ENCODE measurements at regions not wholly inside any gene's neighbourhood (a gene's known extent, or its start where the extent isn't known, plus 50 kb on each side); places are given as distances from the start of the nearest gene placed in this dataset.

DNA sequence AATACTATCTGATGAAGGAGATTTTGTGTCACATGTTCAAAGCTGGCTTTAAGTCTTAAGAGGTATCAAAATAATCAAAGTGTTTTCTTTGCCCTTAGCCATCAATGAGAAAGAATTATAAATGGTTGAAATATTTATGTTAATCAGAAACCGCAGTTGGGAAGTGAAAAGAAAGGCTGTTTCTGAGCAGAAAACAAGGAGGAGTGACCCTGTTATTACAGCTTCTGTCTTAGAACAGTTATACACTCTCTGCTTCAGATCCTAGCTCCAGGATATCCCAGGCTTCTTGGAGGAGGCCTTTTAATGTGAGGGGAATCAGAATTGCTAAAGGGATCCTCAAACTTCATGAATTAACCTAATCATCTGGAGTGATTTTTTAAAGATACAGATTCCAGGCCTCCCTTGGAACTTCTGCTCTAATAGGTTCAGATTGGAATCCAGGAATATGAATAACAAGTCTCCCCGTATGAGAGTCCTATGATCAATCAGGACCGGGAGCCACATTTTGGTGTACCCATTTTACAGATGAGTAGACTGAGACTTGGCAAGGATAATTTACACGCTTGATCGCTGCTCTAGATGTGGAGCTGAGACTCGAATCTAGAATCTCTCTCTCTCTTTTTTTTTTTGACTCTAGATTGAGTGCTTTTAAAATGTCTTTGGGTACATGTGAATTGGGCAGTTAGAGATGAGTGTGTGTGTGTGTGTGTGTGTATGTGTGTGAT is 50.8 kb upstream of the JAG1 start:
- TF ChIP-seq, protein P1, sequence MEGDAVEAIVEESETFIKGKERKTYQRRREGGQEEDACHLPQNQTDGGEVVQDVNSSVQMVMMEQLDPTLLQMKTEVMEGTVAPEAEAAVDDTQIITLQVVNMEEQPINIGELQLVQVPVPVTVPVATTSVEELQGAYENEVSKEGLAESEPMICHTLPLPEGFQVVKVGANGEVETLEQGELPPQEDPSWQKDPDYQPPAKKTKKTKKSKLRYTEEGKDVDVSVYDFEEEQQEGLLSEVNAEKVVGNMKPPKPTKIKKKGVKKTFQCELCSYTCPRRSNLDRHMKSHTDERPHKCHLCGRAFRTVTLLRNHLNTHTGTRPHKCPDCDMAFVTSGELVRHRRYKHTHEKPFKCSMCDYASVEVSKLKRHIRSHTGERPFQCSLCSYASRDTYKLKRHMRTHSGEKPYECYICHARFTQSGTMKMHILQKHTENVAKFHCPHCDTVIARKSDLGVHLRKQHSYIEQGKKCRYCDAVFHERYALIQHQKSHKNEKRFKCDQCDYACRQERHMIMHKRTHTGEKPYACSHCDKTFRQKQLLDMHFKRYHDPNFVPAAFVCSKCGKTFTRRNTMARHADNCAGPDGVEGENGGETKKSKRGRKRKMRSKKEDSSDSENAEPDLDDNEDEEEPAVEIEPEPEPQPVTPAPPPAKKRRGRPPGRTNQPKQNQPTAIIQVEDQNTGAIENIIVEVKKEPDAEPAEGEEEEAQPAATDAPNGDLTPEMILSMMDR (IDR thresholded peaks at IDR 0.05; ENCODE audit: insufficient read depth, low read depth, low read length) = no peak
- TF ChIP-seq EZH2 (IDR thresholded peaks at IDR 0.05; ENCODE audit: insufficient read depth, low read length) = no peak
